Fibroblast of the aortic adventitia (primary cell): ENCODE measurements at regions not wholly inside any gene's neighbourhood (a gene's known extent, or its start where the extent isn't known, plus 50 kb on each side); places are given as distances from the start of the nearest gene placed in this dataset.

Source experiments
- DNase-seq: peaks from one replicate; pipeline ENCODE4 v3.0.0-alpha.2; 2010; ENCODE audit warnings: low read depth
- H3K4me3 ChIP-seq: 2 replicates; pipeline ENCODE4 v1.5.1; 2011; ENCODE audit warnings: low read depth, mild to moderate bottlenecking, control low read depth, low read length, moderate library complexity
- TF ChIP-seq, protein P1 (sequence below): IDR thresholded peaks from 2 replicates; pipeline ENCODE4 v1.5.1; 2011; ENCODE audit warnings: mild to moderate bottlenecking, low read length, control low read depth, inconsistent platforms; ENCODE audit not compliant: insufficient read depth

DNA sequence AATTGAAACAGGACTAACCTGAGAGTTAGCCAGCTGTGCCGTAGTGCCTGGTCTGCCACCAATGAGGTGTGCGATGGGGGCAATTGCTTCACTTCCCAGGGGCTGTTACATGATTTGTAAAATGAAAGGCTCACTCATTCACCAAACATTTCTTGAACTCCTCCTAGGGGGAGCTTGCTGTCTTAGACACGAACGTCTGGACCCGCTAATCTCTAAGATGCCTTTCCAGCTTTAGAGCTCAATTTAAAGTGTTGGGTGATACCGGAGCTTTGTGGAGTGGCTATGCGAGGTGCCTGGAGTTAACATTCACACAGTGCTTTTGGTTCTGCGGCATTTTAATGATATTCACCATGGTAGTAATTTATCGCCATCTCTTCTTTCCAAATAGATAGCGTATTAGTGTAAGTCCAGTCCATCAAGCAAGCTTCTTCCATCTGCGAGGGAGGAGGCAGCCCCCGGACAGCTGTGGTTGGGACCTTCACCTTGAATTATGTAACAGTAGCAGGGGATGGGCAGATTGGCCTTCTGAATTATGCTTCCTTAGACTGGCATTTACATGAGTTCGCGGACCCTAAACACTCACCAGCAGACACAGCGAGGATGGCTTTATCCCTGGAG lies 179.9 kb downstream of the ADSS2 start:
- DNase-seq = no peak
- H3K4me3 ChIP-seq = no peak overlapping the region
- TF ChIP-seq, protein P1, sequence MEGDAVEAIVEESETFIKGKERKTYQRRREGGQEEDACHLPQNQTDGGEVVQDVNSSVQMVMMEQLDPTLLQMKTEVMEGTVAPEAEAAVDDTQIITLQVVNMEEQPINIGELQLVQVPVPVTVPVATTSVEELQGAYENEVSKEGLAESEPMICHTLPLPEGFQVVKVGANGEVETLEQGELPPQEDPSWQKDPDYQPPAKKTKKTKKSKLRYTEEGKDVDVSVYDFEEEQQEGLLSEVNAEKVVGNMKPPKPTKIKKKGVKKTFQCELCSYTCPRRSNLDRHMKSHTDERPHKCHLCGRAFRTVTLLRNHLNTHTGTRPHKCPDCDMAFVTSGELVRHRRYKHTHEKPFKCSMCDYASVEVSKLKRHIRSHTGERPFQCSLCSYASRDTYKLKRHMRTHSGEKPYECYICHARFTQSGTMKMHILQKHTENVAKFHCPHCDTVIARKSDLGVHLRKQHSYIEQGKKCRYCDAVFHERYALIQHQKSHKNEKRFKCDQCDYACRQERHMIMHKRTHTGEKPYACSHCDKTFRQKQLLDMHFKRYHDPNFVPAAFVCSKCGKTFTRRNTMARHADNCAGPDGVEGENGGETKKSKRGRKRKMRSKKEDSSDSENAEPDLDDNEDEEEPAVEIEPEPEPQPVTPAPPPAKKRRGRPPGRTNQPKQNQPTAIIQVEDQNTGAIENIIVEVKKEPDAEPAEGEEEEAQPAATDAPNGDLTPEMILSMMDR = no peak

DNA sequence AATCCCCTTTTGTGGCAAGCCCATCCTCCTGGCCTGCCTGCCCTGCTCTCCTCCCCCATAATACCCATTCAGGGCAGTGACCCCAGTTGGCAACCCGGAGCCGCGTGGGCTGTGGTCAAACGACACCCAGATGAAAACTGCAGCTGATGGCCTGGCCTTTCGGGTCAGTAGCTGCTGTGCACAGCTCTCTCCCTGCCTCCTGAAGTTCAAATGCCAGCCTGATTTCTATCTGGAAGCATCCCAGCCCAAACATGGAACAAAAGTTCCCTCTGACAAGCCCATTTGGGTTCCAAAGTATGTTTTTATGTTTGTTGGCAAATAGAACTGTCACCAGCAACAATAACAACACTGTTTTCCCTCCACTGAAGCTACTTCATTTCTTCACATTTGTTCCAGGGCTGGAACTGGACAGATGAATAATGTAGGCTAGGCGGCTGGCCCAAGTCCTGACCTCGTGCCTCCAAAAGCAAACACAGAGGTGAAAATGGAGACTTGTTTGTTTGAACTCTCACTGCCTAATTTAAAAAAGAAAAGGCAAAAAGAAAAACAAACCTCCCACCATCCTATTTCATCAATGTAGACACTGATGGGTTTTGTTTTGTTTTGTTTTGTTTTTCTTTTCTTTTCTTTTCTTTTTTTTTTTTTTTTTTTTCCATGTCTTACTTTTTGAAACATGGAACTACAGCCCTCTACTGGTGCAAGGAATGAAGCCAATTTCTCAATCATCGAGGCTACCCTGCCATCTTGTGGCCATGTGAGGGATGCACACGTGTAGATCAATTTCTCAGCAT lies 179.0 kb downstream of the ADSS2 start:
- TF ChIP-seq, protein P1 = peak; percentile 88
- DNase-seq = peak; percentile 95
- H3K4me3 ChIP-seq = no peak overlapping the region

- TF ChIP-seq, protein P1 = no peak
- peak overlapping the region; percentile 54 for H3K4me3 ChIP-seq
- DNase-seq = no peak
Measured at GRCh38 chr1:244273262-244273844, 178.4 kb downstream of the ADSS2 start.

DNA sequence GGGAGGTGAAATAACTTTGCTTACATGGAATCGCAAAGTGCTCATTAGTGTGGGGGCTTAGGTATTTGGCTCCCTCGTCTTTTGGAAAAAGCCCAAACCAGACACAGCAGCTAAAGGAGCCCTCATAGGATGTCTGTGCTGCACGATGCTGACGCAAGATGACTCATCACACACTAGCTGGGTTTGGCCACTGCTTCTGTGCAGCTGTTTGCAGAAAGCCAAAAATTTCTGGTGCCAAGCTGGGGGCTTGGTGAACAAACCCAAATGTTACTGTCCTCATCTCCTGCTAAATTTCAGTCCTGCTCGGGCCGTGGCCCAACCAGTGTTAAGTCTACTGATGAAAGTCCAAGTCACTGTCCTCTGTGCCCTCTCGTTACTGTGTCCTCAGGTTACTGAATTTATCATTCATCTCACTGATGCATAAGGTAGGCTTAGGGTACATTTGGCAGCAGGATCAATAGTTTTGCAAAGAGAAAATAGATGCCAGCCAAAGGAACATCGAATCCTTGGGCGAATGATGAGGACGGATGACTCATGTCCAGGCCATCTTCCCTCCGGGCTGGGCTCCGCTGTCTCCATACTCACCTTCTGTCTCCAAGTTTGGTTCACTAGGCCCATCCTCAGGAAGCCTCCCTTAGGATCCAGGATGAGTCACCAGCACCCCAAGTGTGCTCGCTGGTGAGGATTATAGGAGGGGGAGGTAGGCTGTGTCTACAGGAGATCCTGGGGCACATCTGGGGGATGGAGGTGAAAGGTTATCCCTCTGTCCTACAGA lies 177.7 kb downstream of the ADSS2 start:
- peak; percentile 99 for DNase-seq
- H3K4me3 ChIP-seq = peak overlapping the region; percentile 54
- TF ChIP-seq, protein P1 = no peak

GRCh38 chr1:244276646-244277045 lies 175.1 kb downstream of the ADSS2 start:
- no peak for DNase-seq
- TF ChIP-seq, protein P1 = no peak
- H3K4me3 ChIP-seq = no peak overlapping the region

DNA sequence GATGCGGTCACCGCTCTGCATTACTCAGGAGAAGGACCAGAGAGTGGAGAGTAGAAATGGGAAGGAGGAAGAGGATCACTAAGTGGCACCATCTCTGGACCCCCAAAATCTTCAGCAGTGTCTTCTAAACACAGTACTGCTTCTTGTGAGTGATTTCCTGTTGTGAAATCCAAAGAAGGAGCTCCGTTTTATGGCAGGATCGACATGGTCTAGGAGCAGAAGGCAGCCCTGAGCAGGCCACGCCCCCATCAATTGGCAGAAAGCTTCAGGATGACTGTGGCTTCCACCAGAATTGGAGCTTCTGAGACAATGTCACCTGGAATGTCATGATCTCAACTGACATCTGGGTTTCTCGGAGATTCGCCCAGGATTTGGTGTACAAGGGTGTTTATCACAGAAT lies 171.5 kb downstream of the ADSS2 start:
- H3K4me3 ChIP-seq = no peak overlapping the region
- no peak for DNase-seq
- TF ChIP-seq, protein P1 = no peak
